ENCODE measurements at regions not wholly inside any gene's neighbourhood (a gene's known extent, or its start where the extent isn't known, plus 50 kb on each side); places are given as distances from the start of the nearest gene placed in this dataset.
A peak's percentile ranks its signal among the peaks of the same experiment; 100 is the strongest.

DNA sequence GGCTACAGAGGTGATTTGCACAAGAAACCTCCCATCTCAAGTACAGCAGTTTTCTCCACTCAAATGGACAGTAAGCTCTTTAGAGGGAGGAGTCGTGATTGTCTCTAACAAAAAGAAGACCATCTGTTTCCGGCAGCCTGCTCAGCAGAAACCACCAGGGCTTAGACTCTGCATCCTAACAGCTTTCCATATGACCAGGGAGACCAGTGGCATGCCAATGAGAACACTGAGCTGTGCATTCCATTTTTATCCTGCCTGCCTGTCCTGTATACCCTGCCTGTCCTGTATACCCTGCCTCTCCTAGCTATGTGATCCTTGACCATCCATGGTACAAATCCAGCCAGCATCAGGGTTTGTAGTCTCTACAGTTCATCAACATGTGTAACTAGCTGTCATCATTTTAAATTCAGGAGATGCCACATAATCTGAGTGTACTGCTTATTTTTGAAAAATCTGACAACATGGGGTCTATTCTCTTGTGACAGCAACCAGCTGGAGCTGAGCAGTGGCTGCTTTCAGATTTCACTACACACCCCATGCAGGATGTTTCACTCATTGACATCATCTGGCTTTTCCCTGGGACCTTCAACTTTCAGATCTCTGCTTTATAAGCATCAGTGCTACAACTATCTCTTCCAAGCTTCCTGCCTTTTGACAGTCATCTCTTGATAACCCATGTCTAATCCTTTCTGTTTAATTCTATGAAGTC is 50.5 kb upstream of the POU2AF2 start:
- no peak for DNase-seq

DNA sequence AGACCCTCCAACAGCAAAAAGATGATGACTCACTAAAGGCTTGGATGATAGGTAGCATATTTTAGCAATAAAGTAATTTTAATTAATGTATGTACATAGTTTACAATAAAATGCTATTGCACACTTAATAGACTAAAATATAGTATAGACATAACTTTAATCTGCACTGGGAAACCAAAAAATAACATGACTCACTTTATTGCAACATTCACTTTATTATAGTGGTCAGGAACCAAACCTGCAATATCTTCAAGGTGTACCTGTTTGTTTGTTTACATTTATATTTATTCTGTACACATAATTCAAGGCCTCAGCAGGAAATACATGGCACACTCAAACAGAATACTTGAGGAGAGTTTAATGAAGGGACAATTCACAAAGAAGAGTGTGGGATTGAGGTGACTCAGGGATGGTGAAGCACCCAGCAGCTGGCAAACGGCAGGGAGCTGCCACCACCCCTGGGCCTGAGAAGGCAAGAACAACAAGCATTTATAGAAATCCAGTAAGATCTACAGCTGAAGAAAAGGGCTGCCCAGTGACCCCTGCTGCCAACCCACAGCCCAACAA is 51.5 kb upstream of the POU2AF2 start:
- no peak for DNase-seq

DNA sequence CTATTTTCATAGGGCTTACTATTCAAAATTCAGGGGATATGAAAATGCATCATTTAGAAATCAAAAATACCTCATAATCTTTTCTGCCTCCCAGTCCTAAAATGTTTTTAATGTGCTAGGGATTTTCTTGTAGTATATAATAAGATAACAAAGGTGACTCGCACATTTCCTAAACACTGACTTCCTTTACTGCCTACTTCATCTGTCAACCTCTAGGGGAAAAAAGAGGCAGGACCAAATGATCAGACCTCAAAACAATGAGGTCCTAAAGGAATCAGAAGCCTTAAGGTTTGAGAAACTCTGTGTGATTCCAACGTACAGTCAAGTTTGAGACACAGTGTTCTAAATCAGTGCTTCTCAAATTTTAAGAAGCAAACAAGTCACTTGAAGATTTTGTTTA is 56.1 kb upstream of the POU2AF2 start:
- no peak for DNase-seq

DNA sequence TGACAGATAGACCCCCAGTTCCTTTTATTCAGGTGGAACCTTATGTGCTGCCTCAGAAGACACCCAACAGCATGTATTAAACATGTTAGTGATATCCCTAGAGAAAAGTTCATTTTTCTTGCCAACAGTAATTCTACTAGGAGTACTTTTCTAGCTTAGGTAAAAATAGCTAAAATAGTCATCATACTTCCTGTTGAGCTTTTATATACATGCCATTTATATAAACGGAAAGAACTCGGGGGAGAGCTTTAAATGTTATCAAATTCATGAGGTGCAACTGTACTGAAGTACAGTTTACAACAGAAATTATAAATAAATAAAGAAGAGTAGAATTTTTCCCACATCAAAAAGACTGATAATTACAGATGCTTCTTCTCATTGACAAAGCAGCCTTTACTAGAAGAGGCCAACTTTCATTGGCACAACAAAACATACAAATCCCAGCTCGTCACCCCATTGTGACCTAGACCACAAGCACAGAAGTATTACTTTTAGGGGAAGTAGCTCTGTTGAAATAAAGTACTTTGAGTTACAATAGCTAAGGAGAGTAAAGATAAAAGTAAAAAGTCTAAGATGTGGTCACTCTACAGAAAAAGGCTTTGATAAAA is 59.1 kb upstream of the POU2AF2 start:
- DNase-seq, result peak in 1 of 2 experiments; percentile 0

DNA sequence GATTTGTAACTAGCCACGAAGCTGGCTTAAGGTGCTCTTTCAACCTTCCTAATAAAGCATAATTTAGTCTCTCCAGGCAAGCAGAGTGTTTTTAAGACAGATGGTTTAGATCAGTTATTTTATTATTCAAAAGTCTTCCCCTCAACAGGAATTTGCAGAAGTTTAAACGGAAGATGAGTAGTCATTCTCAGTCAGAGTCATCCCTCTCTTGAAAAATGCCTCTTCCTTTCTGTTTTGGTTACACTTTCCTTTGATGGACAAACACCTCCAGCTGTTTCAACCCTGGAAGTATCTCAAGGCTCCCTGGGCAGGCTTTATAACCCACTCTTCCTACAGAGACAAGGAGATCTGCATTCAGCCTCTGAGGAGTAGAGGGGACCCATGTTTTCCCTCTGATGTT is 60.3 kb upstream of the POU2AF2 start:
- DNase-seq, result peak; percentile 20 to 22

GRCh38 chr11:111183706-111184105 is 61.8 kb upstream of the POU2AF2 start:
- no peak for DNase-seq

DNA sequence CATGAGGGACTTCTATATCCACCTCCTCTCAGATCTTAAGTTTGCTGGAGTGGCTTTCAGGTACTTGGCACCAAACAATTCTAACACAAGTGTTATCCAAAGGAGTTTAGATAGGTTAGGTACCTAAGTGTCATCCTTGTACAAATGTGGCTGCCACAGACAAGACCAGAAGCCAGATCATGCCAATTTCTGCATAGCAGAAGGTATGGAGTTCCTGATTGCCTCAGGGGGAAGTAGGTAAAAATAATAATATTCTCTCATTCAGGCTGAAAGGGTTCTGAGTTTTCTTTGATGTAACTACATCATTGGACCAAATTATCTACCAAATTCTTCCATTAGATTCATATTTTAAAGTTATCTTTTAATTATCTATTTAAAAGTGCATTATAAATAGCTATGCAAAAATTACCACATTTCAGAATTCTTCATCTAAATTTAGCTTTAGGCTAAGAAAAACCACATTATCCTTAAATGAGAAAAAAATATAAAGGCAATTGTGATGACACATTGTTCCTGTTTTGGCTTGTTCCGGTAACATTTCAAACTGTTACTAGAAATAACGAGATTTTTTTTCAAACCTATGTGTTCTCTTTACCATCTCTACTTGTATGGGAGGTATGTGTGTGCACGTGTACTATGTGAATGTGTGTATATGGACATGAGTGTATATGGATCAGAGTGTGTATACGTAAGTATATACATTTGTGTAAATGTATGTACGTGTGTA is 66.2 kb upstream of the POU2AF2 start:
- DNase-seq, result peak; percentile 45 to 48

- peak; percentile 82 to 83 for DNase-seq
Measured at GRCh38 chr11:111177037-111177871, 68.3 kb upstream of the POU2AF2 start.

GRCh38 chr11:111176603-111177002 is 68.9 kb upstream of the POU2AF2 start:
- no peak for DNase-seq

DNA sequence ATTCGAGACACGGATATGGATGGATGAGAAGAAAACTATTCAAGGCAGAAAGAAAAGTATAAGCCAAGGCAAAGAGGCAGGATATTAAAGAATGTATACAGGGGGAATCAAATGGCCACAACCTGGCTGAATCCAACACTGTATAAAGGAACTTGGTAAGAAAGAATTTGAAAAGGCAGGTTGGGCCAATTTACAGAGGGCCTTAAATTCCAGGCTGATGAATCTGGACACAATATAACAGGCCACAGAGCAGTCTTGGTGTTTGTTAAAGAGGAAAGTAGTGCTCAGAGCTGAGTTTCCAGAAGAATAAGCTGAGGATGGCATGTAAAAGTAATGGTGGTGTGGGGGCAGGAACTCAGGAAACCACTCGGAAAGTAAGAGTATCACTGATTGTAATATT is 72.3 kb upstream of the POU2AF2 start:
- no peak for DNase-seq

DNA sequence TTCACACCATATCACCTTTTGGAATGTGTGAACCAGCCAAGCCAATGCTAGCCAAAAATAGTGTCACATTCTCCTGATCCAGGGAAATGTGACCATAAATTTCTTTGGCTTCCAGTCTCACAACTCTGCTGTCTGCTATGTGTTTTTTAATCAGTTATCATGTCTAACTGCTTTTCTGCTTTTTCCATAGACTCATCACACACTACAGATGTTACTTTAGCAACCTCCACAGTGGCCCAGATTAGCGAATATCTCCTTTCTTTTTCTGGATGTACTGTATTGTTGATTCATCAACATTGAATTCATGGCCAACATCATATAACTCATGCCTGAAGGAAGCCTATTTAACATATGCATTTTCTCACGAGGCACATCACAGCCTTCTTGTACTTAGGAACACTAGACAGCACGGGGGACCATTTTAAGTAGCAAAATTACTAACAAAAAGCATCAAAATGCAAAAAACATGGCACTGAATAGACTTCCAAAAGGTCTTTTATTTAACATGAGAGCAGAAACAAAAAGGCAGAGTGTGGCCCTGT is 73.1 kb upstream of the POU2AF2 start:
- no peak for DNase-seq

- DNase-seq, result no peak
Measured at GRCh38 chr11:111170761-111171379, 74.7 kb upstream of the POU2AF2 start.

DNA sequence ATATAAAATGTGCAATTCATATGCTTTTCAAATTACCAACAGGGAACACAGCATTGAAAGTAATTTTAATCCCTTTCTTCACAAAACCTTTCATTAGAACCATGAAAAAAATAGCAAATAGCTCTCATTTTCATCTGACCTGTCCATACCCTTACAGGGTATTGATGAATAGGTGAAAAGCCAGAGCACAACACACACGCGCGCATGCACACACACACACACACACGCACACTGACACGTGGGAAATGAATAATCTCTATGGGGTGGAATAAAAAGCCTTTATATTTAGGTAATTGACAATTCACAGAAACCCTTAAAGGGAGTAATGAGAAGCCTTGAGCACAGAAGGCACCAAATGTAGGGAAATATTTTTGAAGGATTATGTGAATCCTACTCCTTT is 76.2 kb upstream of the POU2AF2 start:
- DNase-seq, result no peak

DNA sequence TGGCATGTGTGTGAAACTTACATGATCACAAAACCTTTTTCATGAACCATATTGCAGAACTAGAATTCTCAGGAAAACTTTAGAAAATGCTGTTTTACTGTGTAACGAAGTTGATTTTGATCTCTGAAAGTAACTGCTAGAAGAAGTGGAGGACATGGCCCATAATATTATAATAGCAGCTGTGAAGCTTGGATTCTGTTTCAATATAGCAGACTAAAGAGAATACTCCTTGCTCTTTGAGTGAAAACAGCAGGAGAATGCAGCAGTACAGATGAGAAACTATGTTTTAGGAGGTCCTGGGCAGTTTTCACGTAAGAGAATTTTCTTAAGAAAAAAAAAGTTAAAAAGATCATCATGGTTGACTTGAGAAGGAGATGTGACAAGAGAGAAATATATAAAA is 76.7 kb upstream of the POU2AF2 start:
- no peak for DNase-seq

- DNase-seq, result no peak
Measured at GRCh38 chr11:111167666-111168065, 77.9 kb upstream of the POU2AF2 start.

DNA sequence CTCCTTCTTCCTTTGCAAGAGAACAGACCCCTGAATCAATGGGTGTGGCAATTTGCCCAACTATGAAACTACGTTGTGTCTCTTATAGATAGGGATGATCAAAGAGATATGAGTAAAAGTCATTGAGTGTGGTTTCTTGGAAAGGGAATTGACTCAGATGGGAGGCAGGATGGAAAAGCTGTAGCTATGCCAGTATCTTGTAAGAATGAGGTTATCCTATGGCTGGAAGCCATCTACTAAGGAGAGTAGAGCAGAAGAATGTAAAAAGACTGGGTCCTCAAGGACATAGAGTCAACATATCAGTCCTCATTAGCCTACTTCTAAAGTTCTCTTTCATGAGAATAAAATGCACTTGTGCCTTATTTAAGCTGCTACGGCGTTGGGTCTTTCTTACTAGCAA is 78.9 kb upstream of the POU2AF2 start:
- DNase-seq, result no peak

- no peak for DNase-seq
Measured at GRCh38 chr11:111162305-111162704, 83.2 kb upstream of the POU2AF2 start.

DNA sequence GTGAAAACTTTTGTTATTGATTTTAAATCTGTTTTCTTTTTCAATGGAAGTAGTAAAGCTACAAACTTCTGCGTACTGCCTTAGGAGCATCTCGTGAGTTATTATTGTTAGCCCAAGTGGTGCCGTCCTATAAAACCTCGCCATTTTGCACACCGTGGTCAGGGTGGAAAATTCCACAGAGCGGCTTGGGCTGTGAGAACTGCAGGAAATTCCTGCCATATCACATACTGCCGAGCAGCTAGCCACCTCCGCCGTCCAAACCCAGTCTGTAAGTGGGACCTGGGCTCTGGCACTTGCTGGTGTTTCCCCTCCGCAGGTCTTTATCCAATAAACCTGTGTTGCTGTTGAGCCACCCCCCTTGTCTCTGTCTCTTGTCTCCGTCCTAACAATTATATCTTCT is 88.0 kb upstream of the POU2AF2 start:
- no peak for DNase-seq

DNA sequence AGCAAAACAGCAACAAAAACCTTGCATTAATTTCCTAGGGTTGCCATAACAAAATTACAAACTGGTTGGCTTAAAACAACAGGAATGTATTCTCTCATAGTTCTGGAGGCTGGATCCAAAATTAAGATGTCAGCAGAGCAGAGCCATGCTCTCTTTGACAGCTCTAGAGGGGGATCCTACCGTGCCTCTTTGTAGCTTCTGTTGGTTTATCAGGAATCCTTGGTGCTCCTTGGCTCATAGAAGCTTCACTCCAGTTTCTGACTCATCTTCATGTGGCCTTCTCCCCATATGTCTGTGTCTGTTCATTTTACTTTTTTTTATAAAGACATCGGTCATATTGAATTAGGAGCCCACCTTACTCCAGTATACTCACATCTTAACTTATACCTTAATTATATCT is 90.5 kb upstream of the POU2AF2 start:
- no peak for DNase-seq

DNA sequence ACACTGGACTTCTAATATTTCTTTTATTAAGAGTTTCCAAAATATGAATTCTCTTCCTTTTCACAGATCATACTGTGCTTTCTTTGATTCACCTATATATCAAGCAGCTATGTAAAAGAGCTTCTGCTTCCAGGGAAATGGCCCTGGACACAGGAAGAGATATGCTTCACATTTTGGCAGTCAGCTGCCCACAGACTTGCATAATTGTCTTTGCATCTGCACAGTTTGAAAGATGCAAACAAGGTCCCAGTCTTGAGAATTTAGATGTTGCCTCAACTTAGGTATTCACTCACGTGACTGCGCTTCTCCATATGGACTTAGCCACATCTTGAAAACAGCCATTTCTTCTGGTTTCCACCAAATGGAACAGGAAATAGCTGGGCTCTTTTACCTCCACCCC is 92.3 kb upstream of the POU2AF2 start:
- DNase-seq, result peak in 1 of 2 experiments; percentile 5

- no peak for DNase-seq
Measured at GRCh38 chr11:111148953-111149352, 96.6 kb upstream of the POU2AF2 start.

GRCh38 chr11:111148121-111148520 is 97.4 kb upstream of the POU2AF2 start:
- DNase-seq, result no peak

Measured in AML-193 (cell line).